Glomerular endothelial cell (primary cell): ENCODE measurements at regions not wholly inside any gene's neighbourhood (a gene's known extent, or its start where the extent isn't known, plus 50 kb on each side); places are given as distances from the start of the nearest gene placed in this dataset.
"Not testable (repeated sequence)": the region's sequence is repeated elsewhere in the genome, so short reads cannot be mapped to it uniquely, and the experiment has no call there.

Experiments
- DNase-seq: peaks from one replicate; pipeline ENCODE4 v3.0.0-alpha.2; 2011; ENCODE audit warnings: low read depth, low spot score; ENCODE audit errors: extremely low read depth

DNA sequence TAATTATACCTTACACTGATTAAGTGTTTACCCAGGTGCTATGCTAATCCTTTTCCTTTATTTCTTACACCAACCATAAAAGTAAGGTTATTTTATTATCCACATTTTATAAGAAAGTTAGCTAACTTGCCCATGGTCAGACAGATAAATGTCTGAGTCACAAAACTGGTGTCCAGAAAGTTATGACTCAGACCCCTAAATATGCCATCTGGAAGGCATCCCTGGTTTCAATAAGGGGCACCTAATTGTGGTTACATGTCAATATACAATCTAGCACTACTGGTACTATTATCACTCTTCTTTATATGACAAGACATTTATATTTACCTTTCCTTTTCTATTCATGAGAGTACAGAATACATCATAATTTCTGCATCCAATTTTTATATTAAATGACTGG lies 496.5 kb upstream of the ADGRL2 start:
- no peak for DNase-seq

DNA sequence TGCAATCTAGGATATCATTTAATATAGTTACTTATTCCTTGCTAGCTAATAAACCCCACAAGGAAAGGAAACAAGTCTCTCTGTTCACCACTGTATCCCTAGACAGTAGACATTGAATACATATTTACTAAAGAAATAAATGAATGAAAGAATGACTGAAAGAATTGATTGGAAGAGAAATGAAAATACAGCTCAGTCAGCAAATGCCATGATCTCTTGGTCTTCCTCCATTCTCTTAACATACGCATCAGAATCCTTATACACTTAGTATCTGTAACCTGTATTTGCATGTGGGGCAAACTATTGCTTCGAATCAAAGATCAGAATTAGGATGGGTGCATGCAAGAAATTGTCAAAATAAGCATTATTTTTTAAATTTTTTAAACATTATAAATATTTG lies 500.8 kb upstream of the ADGRL2 start:
- no peak for DNase-seq

GRCh38 chr1:81298266-81298665 lies 502.5 kb upstream of the ADGRL2 start:
- DNase-seq, result no peak

- no peak for DNase-seq
These were observed 504.1 kb upstream of the ADGRL2 start for GRCh38 chr1:81296601-81297000.

DNA sequence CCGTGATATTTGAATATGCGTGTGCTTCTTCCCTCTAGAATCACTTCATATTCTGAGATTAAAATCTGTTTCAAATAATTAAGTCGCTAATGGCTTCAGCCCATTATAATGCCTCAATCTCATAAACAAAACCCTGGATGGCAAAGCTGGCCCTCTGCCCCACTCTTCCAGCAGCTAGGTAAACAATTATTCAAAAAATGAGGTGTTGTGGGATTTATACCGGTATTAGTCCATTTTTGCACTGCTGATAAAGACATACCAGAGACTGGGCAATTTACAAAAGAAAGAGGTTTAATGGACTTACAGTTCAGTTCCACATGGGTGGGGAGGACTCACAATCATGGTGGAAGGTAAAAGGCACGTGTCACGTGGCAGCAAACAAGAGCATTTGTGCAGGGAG lies 510.4 kb upstream of the ADGRL2 start:
- no peak for DNase-seq

- DNase-seq, result no peak
These were observed 512.0 kb upstream of the ADGRL2 start for GRCh38 chr1:81288689-81289088.

DNA sequence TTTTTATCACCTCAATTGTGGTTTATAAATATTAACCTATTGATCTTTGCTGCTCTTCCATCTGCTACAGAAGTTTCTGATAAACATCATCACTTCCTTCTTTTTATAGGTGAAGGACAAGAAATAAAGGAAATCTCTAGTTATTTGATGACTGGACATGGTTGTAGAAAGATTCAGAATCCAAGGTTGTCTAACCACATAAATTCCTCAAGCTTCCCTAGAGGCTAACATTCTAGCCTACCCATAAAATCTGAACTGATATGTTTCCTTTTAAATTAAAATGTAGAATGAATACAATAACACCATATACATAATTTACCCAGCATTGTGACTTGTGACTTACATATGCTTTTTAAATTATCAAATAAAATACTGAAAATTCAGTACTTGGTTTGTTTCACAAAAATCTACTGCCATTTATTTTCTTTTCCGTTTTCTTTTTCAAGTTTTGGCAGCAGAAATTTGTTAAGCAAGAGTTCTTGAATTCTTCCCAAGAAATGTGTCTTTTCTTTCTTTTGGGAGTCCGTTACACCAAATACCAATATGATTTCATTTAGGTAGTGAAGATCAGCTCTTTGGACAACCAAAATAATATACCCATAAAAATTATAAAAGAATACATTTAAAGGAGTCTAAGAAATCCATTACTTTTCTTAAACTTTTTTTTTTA lies 513.2 kb upstream of the ADGRL2 start:
- no peak for DNase-seq

GRCh38 chr1:81270051-81270450 lies 530.7 kb upstream of the ADGRL2 start:
- DNase-seq, result no peak

GRCh38 chr1:81264976-81265375 lies 535.8 kb upstream of the ADGRL2 start:
- no peak for DNase-seq

DNA sequence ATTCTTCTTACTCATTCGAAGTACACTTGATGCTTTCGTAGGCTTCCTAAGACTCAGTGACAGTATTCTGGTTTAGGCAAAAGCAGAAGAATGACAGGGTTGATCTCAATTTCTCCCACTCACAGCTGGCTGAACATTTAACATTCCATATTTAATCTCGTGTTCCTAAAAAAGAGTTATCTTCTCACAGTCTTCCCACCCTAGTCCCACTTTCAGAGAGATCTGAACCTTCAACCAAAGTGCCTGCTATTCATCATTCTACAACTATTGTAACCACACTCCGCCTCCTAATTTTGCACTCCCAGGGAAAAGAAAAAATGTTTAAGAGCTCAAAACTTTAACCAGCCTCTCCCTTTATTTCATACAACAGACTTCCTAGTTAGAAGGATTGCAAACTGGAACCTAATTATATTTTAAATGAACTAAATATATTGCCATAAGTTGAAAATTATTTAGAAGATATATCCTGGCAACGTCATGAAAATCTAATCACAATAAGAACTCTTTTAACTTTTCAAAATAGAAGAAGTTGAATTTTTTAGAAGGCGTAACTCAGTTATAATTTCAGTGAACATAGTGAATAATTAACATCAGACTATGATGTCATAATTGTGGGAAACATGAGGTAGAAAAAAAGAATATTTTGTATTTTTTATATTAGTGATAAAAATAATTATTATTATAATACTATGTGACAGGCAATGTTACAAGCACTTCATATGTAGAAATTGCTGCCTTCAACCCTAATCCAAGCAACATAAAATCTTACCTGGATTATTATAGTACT lies 540.9 kb upstream of the ADGRL2 start:
- DNase-seq, result no peak

GRCh38 chr1:81254560-81254959 lies 546.2 kb upstream of the ADGRL2 start:
- no peak for DNase-seq

DNA sequence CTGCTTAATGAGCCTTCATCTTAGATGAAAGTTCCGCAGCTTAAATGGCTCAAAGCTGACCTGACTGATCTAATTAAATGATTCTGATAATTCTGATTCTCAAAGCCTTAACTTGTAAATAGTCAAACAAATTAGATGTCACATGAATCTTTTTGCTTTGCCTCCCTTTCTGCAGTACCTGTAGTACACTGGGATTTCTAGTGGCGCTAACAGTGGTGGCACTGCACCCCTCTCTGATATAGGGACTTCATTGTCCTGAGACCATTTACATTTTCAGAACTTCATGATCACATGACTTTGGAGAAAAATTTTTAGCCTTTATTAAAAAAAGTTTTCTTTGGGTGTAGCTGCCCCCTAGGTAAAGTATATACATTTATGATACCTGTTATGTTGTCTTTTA lies 546.7 kb upstream of the ADGRL2 start:
- no peak for DNase-seq

DNA sequence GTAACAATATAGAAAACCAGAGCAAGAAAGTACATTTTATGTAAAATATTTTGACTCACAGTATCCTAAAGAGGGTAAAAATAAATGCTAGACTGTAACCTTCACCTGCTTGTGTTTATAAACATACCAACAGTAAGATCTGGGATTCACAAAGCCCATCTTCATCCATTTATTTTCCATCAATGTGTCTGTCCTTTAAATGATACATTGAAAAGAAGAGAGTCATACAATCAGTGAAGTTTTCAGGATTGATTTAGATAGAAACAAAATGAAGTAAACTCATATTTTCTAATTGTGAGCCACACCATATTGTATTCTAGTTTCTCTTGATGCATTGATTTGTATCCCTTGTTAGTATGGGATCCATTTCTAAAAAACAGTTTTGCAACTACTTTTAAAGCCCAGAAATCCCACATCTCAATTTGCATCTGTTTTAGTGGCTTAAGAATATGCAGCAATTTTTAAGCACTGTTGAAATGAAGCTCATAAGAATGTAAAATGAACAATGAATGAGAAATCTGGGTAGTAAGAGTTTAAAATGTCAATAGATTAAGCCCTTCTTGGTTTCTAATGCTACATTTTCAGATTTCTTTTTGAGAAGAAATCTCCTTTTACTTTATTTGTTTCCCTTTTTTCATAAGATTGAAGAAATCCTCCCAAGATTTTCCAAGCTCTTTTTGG lies 548.1 kb upstream of the ADGRL2 start:
- no peak for DNase-seq

GRCh38 chr1:81250825-81251224 lies 549.9 kb upstream of the ADGRL2 start:
- not testable (repeated sequence) for DNase-seq

GRCh38 chr1:81245084-81245715 lies 555.5 kb upstream of the ADGRL2 start:
- not testable (repeated sequence) for DNase-seq

DNA sequence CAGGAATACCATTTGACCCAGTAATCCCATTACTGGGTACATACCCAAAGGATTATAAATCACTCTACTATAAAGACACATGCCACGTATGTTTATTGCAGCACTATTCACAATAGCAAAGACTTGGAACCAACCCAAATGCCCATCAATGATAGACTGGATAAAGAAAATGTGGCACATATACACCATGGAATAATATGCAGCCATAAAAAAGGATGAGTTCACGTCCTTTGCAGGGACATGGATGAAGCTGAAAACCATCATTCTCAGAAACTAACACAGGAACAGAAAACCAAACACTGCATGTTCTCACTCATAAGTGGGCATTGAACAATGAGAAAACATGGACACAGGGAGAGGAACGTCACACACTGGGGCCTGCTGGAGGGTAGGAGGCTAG lies 556.1 kb upstream of the ADGRL2 start:
- not testable (repeated sequence) for DNase-seq

GRCh38 chr1:81242103-81242502 lies 558.6 kb upstream of the ADGRL2 start:
- no peak for DNase-seq

- DNase-seq, result no peak
These were observed 562.6 kb upstream of the ADGRL2 start for GRCh38 chr1:81238129-81238528.

DNA sequence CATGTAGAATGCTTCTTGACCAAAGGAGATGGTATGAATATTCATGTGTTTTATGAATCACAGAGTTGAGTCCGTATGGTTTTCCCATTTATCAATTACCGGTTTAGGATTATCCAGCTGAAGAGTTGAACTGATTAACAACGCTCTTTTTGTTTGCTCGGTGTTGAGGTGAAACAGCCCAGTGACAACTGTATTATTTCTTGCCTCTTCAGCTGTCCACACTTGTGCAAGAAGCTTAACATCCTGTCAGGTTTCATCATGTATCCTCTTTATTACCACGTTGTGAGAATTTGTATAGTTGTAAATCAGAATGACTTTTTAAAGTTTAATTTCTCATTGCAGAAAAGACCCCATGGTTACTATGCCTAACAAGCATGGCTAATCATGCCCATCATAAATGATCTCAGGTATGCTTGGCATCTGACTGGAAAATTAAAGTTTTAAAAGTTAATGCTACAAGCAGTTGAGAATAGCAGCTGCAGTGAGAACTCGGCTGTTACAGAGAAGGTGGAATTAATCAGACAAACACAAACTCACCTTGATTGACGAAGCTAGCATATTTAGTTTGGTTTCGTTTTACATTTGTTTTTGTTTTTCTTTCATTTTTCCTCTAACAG lies 563.2 kb upstream of the ADGRL2 start:
- DNase-seq, result no peak

- DNase-seq, result no peak
These were observed 566.5 kb upstream of the ADGRL2 start for GRCh38 chr1:81234237-81234636.

- DNase-seq, result no peak
These were observed 567.1 kb upstream of the ADGRL2 start for GRCh38 chr1:81233591-81233990.
